Neural progenitor cell (in vitro differentiated cells): ENCODE measurements at regions not wholly inside any gene's neighbourhood (a gene's known extent, or its start where the extent isn't known, plus 50 kb on each side); places are given as distances from the start of the nearest gene placed in this dataset.

ENCODE experiments used
- EZH2 ChIP-seq: fragments of 200-600 bp; sonication (generic); IDR thresholded peaks from 2 replicates; pipeline ENCODE4 v1.6.1; 2017; ENCODE audit warnings: antibody characterized with exemption, mild to moderate bottlenecking, moderate library complexity
- EZH2phosphoT487 ChIP-seq: fragments of 200-600 bp; sonication (generic); IDR thresholded peaks from 2 replicates; pipeline ENCODE4 v1.6.1; 2017; ENCODE audit warnings: antibody characterized with exemption
- TF ChIP-seq, protein P1 (sequence below): fragments of 200-600 bp; sonication (generic); IDR thresholded peaks from 2 replicates; pipeline ENCODE4 v1.5.1; 2017; ENCODE audit warnings: antibody characterized with exemption, mild to moderate bottlenecking

DNA sequence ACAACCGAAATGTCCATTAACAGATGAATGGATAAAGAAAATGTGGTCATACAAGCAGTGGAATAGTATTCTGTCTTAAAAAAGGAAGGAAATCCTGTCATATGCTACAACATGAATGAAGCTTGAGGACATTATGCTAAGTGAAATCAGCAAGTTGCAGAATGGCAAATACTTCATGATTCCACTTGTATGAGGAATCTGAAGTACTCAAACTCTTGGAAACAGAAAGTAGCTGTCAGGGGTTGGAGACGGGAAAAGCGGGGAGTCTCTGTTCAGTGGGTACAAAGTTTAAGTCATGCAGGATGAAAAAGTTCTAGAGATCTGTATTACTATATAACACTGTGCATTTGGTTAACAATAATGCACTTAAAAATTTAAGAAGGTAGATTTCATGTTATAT, 209.0 kb upstream of the SIX2 start:
- TF ChIP-seq, protein P1, sequence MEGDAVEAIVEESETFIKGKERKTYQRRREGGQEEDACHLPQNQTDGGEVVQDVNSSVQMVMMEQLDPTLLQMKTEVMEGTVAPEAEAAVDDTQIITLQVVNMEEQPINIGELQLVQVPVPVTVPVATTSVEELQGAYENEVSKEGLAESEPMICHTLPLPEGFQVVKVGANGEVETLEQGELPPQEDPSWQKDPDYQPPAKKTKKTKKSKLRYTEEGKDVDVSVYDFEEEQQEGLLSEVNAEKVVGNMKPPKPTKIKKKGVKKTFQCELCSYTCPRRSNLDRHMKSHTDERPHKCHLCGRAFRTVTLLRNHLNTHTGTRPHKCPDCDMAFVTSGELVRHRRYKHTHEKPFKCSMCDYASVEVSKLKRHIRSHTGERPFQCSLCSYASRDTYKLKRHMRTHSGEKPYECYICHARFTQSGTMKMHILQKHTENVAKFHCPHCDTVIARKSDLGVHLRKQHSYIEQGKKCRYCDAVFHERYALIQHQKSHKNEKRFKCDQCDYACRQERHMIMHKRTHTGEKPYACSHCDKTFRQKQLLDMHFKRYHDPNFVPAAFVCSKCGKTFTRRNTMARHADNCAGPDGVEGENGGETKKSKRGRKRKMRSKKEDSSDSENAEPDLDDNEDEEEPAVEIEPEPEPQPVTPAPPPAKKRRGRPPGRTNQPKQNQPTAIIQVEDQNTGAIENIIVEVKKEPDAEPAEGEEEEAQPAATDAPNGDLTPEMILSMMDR: no peak
- TF ChIP-seq EZH2 (no peak), EZH2phosphoT487 (no peak)
